ENCODE measurements at regions not wholly inside any gene's neighbourhood (a gene's known extent, or its start where the extent isn't known, plus 50 kb on each side); places are given as distances from the start of the nearest gene placed in this dataset.

DNA sequence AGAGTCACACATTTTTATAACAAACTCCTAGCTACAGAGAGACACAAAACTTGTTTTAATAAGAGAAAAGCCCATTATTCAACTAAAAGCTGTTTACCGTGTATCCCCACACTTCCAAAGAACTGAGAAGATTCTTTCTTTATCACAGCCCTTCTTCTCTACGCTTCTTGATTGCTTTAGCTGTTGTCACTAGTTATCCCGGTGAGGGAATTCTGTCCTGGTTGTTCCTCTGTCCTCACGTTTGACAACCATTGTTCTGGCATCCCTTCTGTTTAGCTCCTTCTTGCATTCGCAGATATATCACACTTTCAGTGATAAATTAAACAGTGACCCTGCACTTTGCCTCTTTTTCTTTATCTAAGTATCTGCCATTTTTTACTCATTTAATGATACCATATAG is 1035.1 kb upstream of the PCDH20 start:
- TF ChIP-seq, protein P1, sequence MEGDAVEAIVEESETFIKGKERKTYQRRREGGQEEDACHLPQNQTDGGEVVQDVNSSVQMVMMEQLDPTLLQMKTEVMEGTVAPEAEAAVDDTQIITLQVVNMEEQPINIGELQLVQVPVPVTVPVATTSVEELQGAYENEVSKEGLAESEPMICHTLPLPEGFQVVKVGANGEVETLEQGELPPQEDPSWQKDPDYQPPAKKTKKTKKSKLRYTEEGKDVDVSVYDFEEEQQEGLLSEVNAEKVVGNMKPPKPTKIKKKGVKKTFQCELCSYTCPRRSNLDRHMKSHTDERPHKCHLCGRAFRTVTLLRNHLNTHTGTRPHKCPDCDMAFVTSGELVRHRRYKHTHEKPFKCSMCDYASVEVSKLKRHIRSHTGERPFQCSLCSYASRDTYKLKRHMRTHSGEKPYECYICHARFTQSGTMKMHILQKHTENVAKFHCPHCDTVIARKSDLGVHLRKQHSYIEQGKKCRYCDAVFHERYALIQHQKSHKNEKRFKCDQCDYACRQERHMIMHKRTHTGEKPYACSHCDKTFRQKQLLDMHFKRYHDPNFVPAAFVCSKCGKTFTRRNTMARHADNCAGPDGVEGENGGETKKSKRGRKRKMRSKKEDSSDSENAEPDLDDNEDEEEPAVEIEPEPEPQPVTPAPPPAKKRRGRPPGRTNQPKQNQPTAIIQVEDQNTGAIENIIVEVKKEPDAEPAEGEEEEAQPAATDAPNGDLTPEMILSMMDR (IDR thresholded peaks at IDR 0.05; ENCODE audit: low read depth, low read length): no peak
- TF ChIP-seq EZH2phosphoT487 (IDR thresholded peaks at IDR 0.05; ENCODE audit: low read depth): no peak
